ENCODE measurements at regions not wholly inside any gene's neighbourhood (a gene's known extent, or its start where the extent isn't known, plus 50 kb on each side); places are given as distances from the start of the nearest gene placed in this dataset.

- no peak for TF ChIP-seq CTCF (IDR thresholded peaks at IDR 0.05)
- intact Hi-C loops (cut with DNase I, micrococcal nuclease): no loop called here
- no peaks in the 10 kb centered on the region for H3K36me3 ChIP-seq (ENCODE audit: insufficient read depth, low read length)
- CTCF ChIA-PET: no interaction called here
- Mint-ChIP-seq H3K4me3 (no peak overlapping the region), H3K27me3 (peaks cover 9% of the 10 kb centered on the region), H3K36me3 (ENCODE audit: low read depth) (no peaks in the 10 kb centered on the region), H3K4me1 (ENCODE audit: low read depth) (no peaks in the 10 kb centered on the region), H3K27ac (no peak overlapping the region), H3K9me3 (no peaks in the 10 kb centered on the region)
- H3K9me3 ChIP-seq (ENCODE audit: control insufficient read depth in 1 of 2, insufficient read depth in 1 of 2, low read length in 2 of 2): no peaks in the 10 kb centered on the region
- H3K27me3 ChIP-seq (ENCODE audit: control insufficient read depth in 1 of 2, insufficient read depth in 2 of 2, low read length in 2 of 2): no peaks in the 10 kb centered on the region
- ATAC-seq (ENCODE audit: poor library complexity) (no peak), DNase-seq (no peak)
- no peak overlapping the region for H3K27ac ChIP-seq (ENCODE audit: low read depth in 1 of 2, low read length in 2 of 2)
- H3K4me3 ChIP-seq (ENCODE audit: low read length): no peak overlapping the region
- no peaks in the 10 kb centered on the region for H3K4me1 ChIP-seq (ENCODE audit: insufficient read depth, low read length)
- POLR2A ChIA-PET: no interaction called here
Measured at GRCh38 chr9:107141967-107142366, 141.1 kb upstream of the RAD23B start.

- Mint-ChIP-seq H3K4me3 (no peak overlapping the region), H3K9me3 (no peaks in the 10 kb centered on the region), H3K27ac (no peak overlapping the region), H3K36me3 (ENCODE audit: low read depth) (no peaks in the 10 kb centered on the region), H3K4me1 (ENCODE audit: low read depth) (no peaks in the 10 kb centered on the region), H3K27me3 (peaks cover 5% of the 10 kb centered on the region)
- no peaks in the 10 kb centered on the region for H3K4me1 ChIP-seq (ENCODE audit: insufficient read depth, low read length)
- intact Hi-C loops (cut with DNase I, micrococcal nuclease): no loop called here
- no peaks in the 10 kb centered on the region for H3K27me3 ChIP-seq (ENCODE audit: control insufficient read depth in 1 of 2, insufficient read depth in 2 of 2, low read length in 2 of 2)
- ChIA-PET POLR2A (no interaction called here), CTCF (no interaction called here)
- no peak overlapping the region for H3K27ac ChIP-seq (ENCODE audit: low read depth in 1 of 2, low read length in 2 of 2)
- no peaks in the 10 kb centered on the region for H3K9me3 ChIP-seq (ENCODE audit: control insufficient read depth in 1 of 2, insufficient read depth in 1 of 2, low read length in 2 of 2)
- no peak overlapping the region for H3K4me3 ChIP-seq (ENCODE audit: low read length)
- TF ChIP-seq CTCF (IDR thresholded peaks at IDR 0.05): no peak
- ATAC-seq (ENCODE audit: poor library complexity) (no peak), DNase-seq (no peak)
- H3K36me3 ChIP-seq (ENCODE audit: insufficient read depth, low read length): no peaks in the 10 kb centered on the region
Measured at GRCh38 chr9:107142430-107142829, 140.6 kb upstream of the RAD23B start.

- intact Hi-C loops (cut with DNase I, micrococcal nuclease): no loop called here
- CTCF ChIA-PET: no interaction called here
- H3K4me1 Mint-ChIP-seq (ENCODE audit: low read depth): no peaks in the 10 kb centered on the region
Measured at GRCh38 chr9:107142896-107143603, 140.0 kb upstream of the RAD23B start.

More at GRCh38 chr9:107142896-107143603, 140.0 kb upstream of the RAD23B start:
- no peak overlapping the region for H3K4me3 Mint-ChIP-seq
- H3K4me1 ChIP-seq (ENCODE audit: insufficient read depth, low read length): no peaks in the 10 kb centered on the region
- H3K9me3 Mint-ChIP-seq: no peaks in the 10 kb centered on the region
- no peak for TF ChIP-seq CTCF (IDR thresholded peaks at IDR 0.05)
- no peaks in the 10 kb centered on the region for H3K9me3 ChIP-seq (ENCODE audit: control insufficient read depth in 1 of 2, insufficient read depth in 1 of 2, low read length in 2 of 2)
- no peak overlapping the region for H3K27ac Mint-ChIP-seq
- H3K27me3 Mint-ChIP-seq: peaks cover 5% of the 10 kb centered on the region
- ATAC-seq (ENCODE audit: poor library complexity) (no peak), DNase-seq (no peak)
- POLR2A ChIA-PET: no interaction called here
- H3K27ac ChIP-seq (ENCODE audit: low read depth in 1 of 2, low read length in 2 of 2): no peak overlapping the region
- H3K27me3 ChIP-seq (ENCODE audit: control insufficient read depth in 1 of 2, insufficient read depth in 2 of 2, low read length in 2 of 2): no peaks in the 10 kb centered on the region
- H3K4me3 ChIP-seq (ENCODE audit: low read length): no peak overlapping the region
- H3K36me3 ChIP-seq (ENCODE audit: insufficient read depth, low read length): no peaks in the 10 kb centered on the region
- no peaks in the 10 kb centered on the region for H3K36me3 Mint-ChIP-seq (ENCODE audit: low read depth)
